HepG2 (cell line): ENCODE measurements at regions not wholly inside any gene's neighbourhood (a gene's known extent, or its start where the extent isn't known, plus 50 kb on each side); places are given as distances from the start of the nearest gene placed in this dataset.

Source experiments
- ATAC-seq: fragments of 200-7000 bp; cut with Tn5 transposase; 3 replicates; pipeline ENCODE4 v1.9.1; 2020; ENCODE audit warnings: mild to moderate bottlenecking, moderate library complexity
- BruUV-seq: library from RNA; stranded (reverse); fragments of 400-500 nt; replicated peaks from 2 replicates; lab custom pipeline; 2021; lab: Mats Ljungman, UMichigan
- CTCF ChIA-PET: fragments of 300-600 bp; formaldehyde crosslinking; extraction: SDS; loops from one replicate; lab custom pipeline; 2021; ENCODE audit warnings: low total read pairs, inconsistent platforms, low intra/inter-chr PET ratio; lab: Yijun Ruan, JAX
- POLR2A ChIA-PET: fragments of 350-600 bp; sonication (Branson Sonifier 250); formaldehyde crosslinking; loops from one replicate; lab custom pipeline; 2020; ENCODE audit warnings: antibody characterized with exemption, inconsistent platforms; lab: Yijun Ruan, JAX
- DNase-seq: peaks from one replicate; pipeline ENCODE4 v3.0.0-alpha.2; 2015; ENCODE audit warnings: low spot score
- FAIRE-seq: peaks from 3 replicates; lab custom pipeline; 2011; peaks lifted over from hg19 to GRCh38; lab: Jason Lieb, UNC
- H2AFZ ChIP-seq: one replicate; pipeline ENCODE4 v1.6.1; 2011; ENCODE audit warnings: low read length, inconsistent platforms
- H3K27ac ChIP-seq: fragments of 300-600 bp; 3 replicates; pipeline ENCODE4 v1.8.0; 2011; ENCODE audit warnings: mixed run types, mild to moderate bottlenecking, mixed read lengths, low read length, inconsistent platforms; ENCODE audit not compliant: insufficient read depth; ENCODE audit errors: extremely low read length
- H3K27me3 ChIP-seq, 2 experiments: fragments of 200-600 bp in 1 of 2; 2 replicates in 1 of 2; 3 replicates in 1 of 2; pipeline versions ENCODE4 v1.6.0 to v1.8.0; 2011; ENCODE audit warnings: low read length in 2 of 2, mild to moderate bottlenecking in 2 of 2, moderate library complexity in 2 of 2, inconsistent platforms in 1 of 2; ENCODE audit not compliant: insufficient read depth in 2 of 2, control insufficient read depth in 1 of 2
- H3K36me3 ChIP-seq, 2 experiments: fragments of 200-600 bp in 1 of 2; replicated peaks in 1 of 2; 2 replicates in 1 of 2; 3 replicates in 1 of 2; pipeline versions ENCODE4 v1.5.1 to v1.8.0; 2011; ENCODE audit warnings: low read length in 2 of 2, inconsistent platforms in 1 of 2; ENCODE audit not compliant: insufficient read depth in 2 of 2, control insufficient read depth in 1 of 2
- H3K4me1 ChIP-seq: 2 replicates; pipeline ENCODE4 v1.5.1; 2012; ENCODE audit warnings: low read length, inconsistent platforms; ENCODE audit not compliant: insufficient read depth
- H3K4me2 ChIP-seq: 2 replicates; pipeline ENCODE4 v1.6.0; 2011; ENCODE audit warnings: low read depth, low read length, inconsistent platforms
- H3K4me3 ChIP-seq, 3 experiments: fragments of 200-600 bp in 1 of 3; sonication (generic), shearing (Covaris generic) in 1 of 3; replicated peaks in 1 of 3; 2 replicates each; pipeline ENCODE4 v1.5.1; 2011 to 2016; ENCODE audit warnings: low read length in 3 of 3, inconsistent platforms in 2 of 3, low read depth in 2 of 3, mild to moderate bottlenecking in 2 of 3, control low read depth in 1 of 3, mixed read lengths in 1 of 3; ENCODE audit not compliant: insufficient read depth in 1 of 3
- H3K79me2 ChIP-seq: one replicate; pipeline ENCODE4 v1.6.1; 2011; ENCODE audit warnings: low read length, inconsistent platforms; ENCODE audit not compliant: insufficient read depth
- H3K9ac ChIP-seq: 2 replicates; pipeline ENCODE4 v1.6.0; 2011; ENCODE audit warnings: mild to moderate bottlenecking, low read depth, low read length, inconsistent platforms; ENCODE audit not compliant: insufficient read depth
- H3K9me3 ChIP-seq: 2 replicates; pipeline ENCODE4 v1.5.1; 2012; ENCODE audit warnings: mild to moderate bottlenecking, low read length
- H4K20me1 ChIP-seq: 2 replicates; pipeline ENCODE4 v1.6.0; 2011; ENCODE audit warnings: inconsistent platforms, mild to moderate bottlenecking, low read length, moderate library complexity; ENCODE audit not compliant: insufficient read depth
- ATF5 ChIP-seq: sonication (generic); formaldehyde crosslinking; IDR thresholded peaks from 2 replicates; pipeline ENCODE4 v1.4.0; 2020; ENCODE audit warnings: mild to moderate bottlenecking, low read depth, missing genetic modification reagents
- HDAC6 ChIP-seq: fragments of 200-600 bp; sonication (generic); IDR thresholded peaks from 2 replicates; pipeline ENCODE4 v1.7.0; 2017; ENCODE audit warnings: mild to moderate bottlenecking, antibody characterized with exemption, low read length, low read depth
- KMT2B ChIP-seq: IDR thresholded peaks from 2 replicates; pipeline ENCODE4 v1.6.1; 2016; ENCODE audit warnings: missing genetic modification reagents, missing compliant biosample characterization
- MTA3 ChIP-seq: sonication (generic); formaldehyde crosslinking; IDR thresholded peaks from 2 replicates; pipeline ENCODE4 v1.4.0; 2020; ENCODE audit warnings: missing genetic modification reagents
- THAP8 ChIP-seq: sonication (generic); formaldehyde crosslinking; IDR thresholded peaks from 2 replicates; pipeline ENCODE4 v1.5.1; 2020; ENCODE audit warnings: missing genetic modification reagents, mild to moderate bottlenecking, borderline replicate concordance
- ZBTB46 ChIP-seq: sonication (generic); formaldehyde crosslinking; IDR thresholded peaks from 2 replicates; pipeline ENCODE4 v1.4.0; 2020; ENCODE audit warnings: mild to moderate bottlenecking, missing genetic modification reagents, borderline replicate concordance
- ZNF124 ChIP-seq: sonication (generic); formaldehyde crosslinking; IDR thresholded peaks from 2 replicates; pipeline ENCODE4 v1.4.0; 2020; ENCODE audit warnings: missing genetic modification reagents
- ZNF256 ChIP-seq: sonication (generic); formaldehyde crosslinking; conservative IDR thresholded peaks from 2 replicates; pipeline ENCODE4 v1.4.0; 2020; ENCODE audit warnings: missing genetic modification reagents
- ZNF720 ChIP-seq: sonication (generic); formaldehyde crosslinking; IDR thresholded peaks from 2 replicates; pipeline ENCODE4 v1.4.0; 2020; ENCODE audit warnings: missing genetic modification reagents
- ZNF816 ChIP-seq: sonication (generic); formaldehyde crosslinking; IDR thresholded peaks from 2 replicates; pipeline ENCODE4 v1.8.0; 2022; ENCODE audit warnings: missing genetic modification reagents, mild to moderate bottlenecking, borderline replicate concordance
- WGBS: methylation state at CpG from one replicate; pipeline ENCODE4 v1.1.6; 2017; ENCODE audit warnings: low lambda C conversion rate; 5-methylcytosine and 5-hydroxymethylcytosine counted together
- in situ Hi-C: cut with HindIII; loops from 2 replicates; pipeline ENCODE4 v1.10.0; 2017; ENCODE audit warnings: low pct_unique_long_range_greater_than_20kb; ENCODE audit not compliant: extremely low pct_ligation_motif_present
- intact Hi-C: fragments of 100-400 bp; cut with micrococcal nuclease; formaldehyde crosslinking; loops from one replicate; pipeline ENCODE4 v1.10.0; 2022; ENCODE audit not compliant: unreplicated experiment

GRCh38 chr15:88383354-88383753 lies 83.8 kb downstream of the MRPL46 start:
- BruUV-seq, result no TSS peak
- Histone ChIP-seq H3K4me1 (peaks cover 33% of the 10 kb centered on the region), H3K4me2 (no peak overlapping the region), H3K9me3 (no peaks in the 10 kb centered on the region), H3K27ac (no peak overlapping the region), H4K20me1 (no peaks in the 10 kb centered on the region), H2AFZ (no peak overlapping the region), H3K36me3 (no peaks in the 10 kb centered on the region), H3K4me3 (no peak overlapping the region), H3K27me3 (no peaks in the 10 kb centered on the region; a peak in 1 of 5 replicates), H3K9ac (no peak overlapping the region), H3K79me2 (no peaks in the 10 kb centered on the region)
- POLR2A ChIA-PET, result no interaction called here
- 0% methylated on average over 1 of the region's 1 CpG for WGBS
- TF ChIP-seq KMT2B (CRISPR knock-in tag), result no peak
- TF ChIP-seq ZNF816, result no peak
- TF ChIP-seq ZNF256 (CRISPR knock-in tag), result no peak
- no peak for TF ChIP-seq THAP8
- TF ChIP-seq ZNF720 (CRISPR knock-in tag), result no peak
- TF ChIP-seq ZNF124 (CRISPR knock-in tag), result no peak
- no peak for TF ChIP-seq MTA3 (CRISPR knock-in tag)
- TF ChIP-seq HDAC6, result no peak
- no peak for TF ChIP-seq ATF5 (CRISPR knock-in tag)
- TF ChIP-seq ZBTB46 (CRISPR knock-in tag), result no peak
- in situ Hi-C loops, result no loop called here
- CTCF ChIA-PET, result no interaction called here
- ATAC-seq (no peak), FAIRE-seq (no peak), DNase-seq (no peak)
- intact Hi-C loops, result no loop called here
